ENCODE measurements at regions not wholly inside any gene's neighbourhood (a gene's known extent, or its start where the extent isn't known, plus 50 kb on each side); places are given as distances from the start of the nearest gene placed in this dataset.

GRCh38 chr15:35630985-35631384 is 85.0 kb upstream of the DPH6 start:
- Mint-ChIP-seq H3K27ac (no peak overlapping the region), H3K9me3 (no peaks in the 10 kb centered on the region), H3K4me3 (no peak overlapping the region), H3K27me3 (peaks cover 30% of the 10 kb centered on the region), H3K4me1 (no peaks in the 10 kb centered on the region)
- DNase-seq (no peak), ATAC-seq (no peak)

- H3K9me3 Mint-ChIP-seq = peaks cover 0 to 7% of the 10 kb centered on the region in 2 donors
- H3K4me3 Mint-ChIP-seq = no peak overlapping the region
- peaks cover 48% of the 10 kb centered on the region for H3K27me3 Mint-ChIP-seq
Measured at GRCh38 chr15:35633677-35634076, 87.7 kb upstream of the DPH6 start.

GRCh38 chr15:35646790-35647189 is 100.8 kb upstream of the DPH6 start:
- Mint-ChIP-seq H3K27ac (no peak overlapping the region), H3K4me1 (no peaks in the 10 kb centered on the region), H3K27me3 (peaks cover 11% of the 10 kb centered on the region), H3K4me3 (no peak overlapping the region), H3K9me3 (peaks cover 17 to 21% of the 10 kb centered on the region in 2 donors)
- DNase-seq (no peak), ATAC-seq (no peak)

More at GRCh38 chr15:35633677-35634076, 87.7 kb upstream of the DPH6 start:
- DNase-seq = no peak
- no peaks in the 10 kb centered on the region for H3K4me1 Mint-ChIP-seq
- ATAC-seq = no peak
- H3K27ac Mint-ChIP-seq = no peak overlapping the region

GRCh38 chr15:35647303-35647702 is 101.3 kb upstream of the DPH6 start:
- no peak for DNase-seq
- no peak for ATAC-seq
- no peaks in the 10 kb centered on the region for H3K4me1 Mint-ChIP-seq
- H3K4me3 Mint-ChIP-seq = no peak overlapping the region
- peaks cover 11% of the 10 kb centered on the region for H3K27me3 Mint-ChIP-seq
- no peak overlapping the region for H3K27ac Mint-ChIP-seq
- peaks cover 15 to 16% of the 10 kb centered on the region in 2 donors for H3K9me3 Mint-ChIP-seq

- Mint-ChIP-seq H3K27me3 (peaks cover 19% of the 10 kb centered on the region), H3K4me3 (no peak overlapping the region), H3K9me3 (peaks cover 4 to 10% of the 10 kb centered on the region in 2 donors), H3K27ac (peak overlapping the region in 1 of 2 donors; percentile 64), H3K4me1 (no peaks in the 10 kb centered on the region)
- DNase-seq (no peak), ATAC-seq (no peak)
Measured at GRCh38 chr15:35648941-35649340, 103.0 kb upstream of the DPH6 start.

- Mint-ChIP-seq H3K27me3 (peaks cover 20% of the 10 kb centered on the region), H3K27ac (no peak overlapping the region), H3K9me3 (peaks cover 4 to 10% of the 10 kb centered on the region in 2 donors), H3K4me3 (no peak overlapping the region), H3K4me1 (no peaks in the 10 kb centered on the region)
- no peak for DNase-seq
- ATAC-seq = no peak
Measured at GRCh38 chr15:35649575-35649974, 103.6 kb upstream of the DPH6 start.

- H3K9me3 Mint-ChIP-seq = no peaks in the 10 kb centered on the region
- ATAC-seq = no peak
- no peak overlapping the region for H3K27ac Mint-ChIP-seq
Measured at GRCh38 chr15:35654332-35654731, 108.4 kb upstream of the DPH6 start.

GRCh38 chr15:35657679-35658311 is 111.8 kb upstream of the DPH6 start:
- DNase-seq = peak in 1 of 2 donors; percentile 28
- H3K4me3 Mint-ChIP-seq = peak overlapping the region in 1 of 2 donors; percentile 25
- ATAC-seq = peak; percentile 96
- H3K27ac Mint-ChIP-seq = peak overlapping the region in 1 of 2 donors; percentile 72
- peaks cover 0 to 5% of the 10 kb centered on the region in 2 donors for H3K9me3 Mint-ChIP-seq
- H3K27me3 Mint-ChIP-seq = peaks cover 24% of the 10 kb centered on the region
- H3K4me1 Mint-ChIP-seq = no peaks in the 10 kb centered on the region

More at GRCh38 chr15:35654332-35654731, 108.4 kb upstream of the DPH6 start:
- Mint-ChIP-seq H3K4me1 (no peaks in the 10 kb centered on the region), H3K4me3 (no peak overlapping the region), H3K27me3 (peaks cover 20% of the 10 kb centered on the region)
- no peak for DNase-seq

GRCh38 chr15:35663956-35664355 is 118.0 kb upstream of the DPH6 start:
- peaks cover 0 to 5% of the 10 kb centered on the region in 2 donors for H3K9me3 Mint-ChIP-seq
- no peak for ATAC-seq
- no peaks in the 10 kb centered on the region for H3K4me1 Mint-ChIP-seq
- DNase-seq = no peak
- H3K27me3 Mint-ChIP-seq = peaks cover 16% of the 10 kb centered on the region
- no peak overlapping the region for H3K4me3 Mint-ChIP-seq
- no peak overlapping the region for H3K27ac Mint-ChIP-seq

- no peak overlapping the region for H3K4me3 Mint-ChIP-seq
- peaks cover 0 to 7% of the 10 kb centered on the region in 2 donors for H3K9me3 Mint-ChIP-seq
- no peaks in the 10 kb centered on the region for H3K4me1 Mint-ChIP-seq
- ATAC-seq = no peak
- H3K27me3 Mint-ChIP-seq = peaks cover 25% of the 10 kb centered on the region
- no peak for DNase-seq
- H3K27ac Mint-ChIP-seq = no peak overlapping the region
Measured at GRCh38 chr15:35665896-35666536, 120.1 kb upstream of the DPH6 start.

- Mint-ChIP-seq H3K4me3 (no peak overlapping the region), H3K4me1 (peaks cover 3% of the 10 kb centered on the region), H3K27me3 (peaks cover 24% of the 10 kb centered on the region), H3K27ac (no peak overlapping the region), H3K9me3 (peaks cover 0 to 7% of the 10 kb centered on the region in 2 donors)
- ATAC-seq = no peak
- DNase-seq = no peak
Measured at GRCh38 chr15:35667908-35668307, 121.9 kb upstream of the DPH6 start.

- ATAC-seq (no peak), DNase-seq (no peak)
- peaks cover 28% of the 10 kb centered on the region for H3K27me3 Mint-ChIP-seq
- H3K4me3 Mint-ChIP-seq = no peak overlapping the region
- H3K27ac Mint-ChIP-seq = no peak overlapping the region
- H3K9me3 Mint-ChIP-seq = peaks cover 0 to 7% of the 10 kb centered on the region in 2 donors
- peaks cover 10% of the 10 kb centered on the region for H3K4me1 Mint-ChIP-seq
Measured at GRCh38 chr15:35669021-35669420, 123.1 kb upstream of the DPH6 start.

GRCh38 chr15:35669432-35670045 is 123.6 kb upstream of the DPH6 start:
- ATAC-seq = no peak
- no peak for DNase-seq
- H3K4me1 Mint-ChIP-seq = peaks cover 10% of the 10 kb centered on the region
- no peak overlapping the region for H3K27ac Mint-ChIP-seq
- peaks cover 0 to 7% of the 10 kb centered on the region in 2 donors for H3K9me3 Mint-ChIP-seq
- H3K27me3 Mint-ChIP-seq = peaks cover 28% of the 10 kb centered on the region
- no peak overlapping the region for H3K4me3 Mint-ChIP-seq

- ATAC-seq (no peak), DNase-seq (no peak)
- Mint-ChIP-seq H3K4me3 (no peak overlapping the region), H3K27ac (peak overlapping the region in 1 of 2 donors; percentile 22), H3K9me3 (peaks cover 0 to 7% of the 10 kb centered on the region in 2 donors), H3K4me1 (peaks cover 10% of the 10 kb centered on the region), H3K27me3 (peaks cover 28% of the 10 kb centered on the region)
Measured at GRCh38 chr15:35671197-35671596, 125.2 kb upstream of the DPH6 start.

- Mint-ChIP-seq H3K4me1 (peaks cover 10% of the 10 kb centered on the region), H3K4me3 (no peak overlapping the region), H3K9me3 (peaks cover 0 to 7% of the 10 kb centered on the region in 2 donors), H3K27me3 (peaks cover 28% of the 10 kb centered on the region), H3K27ac (no peak overlapping the region)
- DNase-seq (no peak), ATAC-seq (no peak)
Measured at GRCh38 chr15:35671981-35672380, 126.0 kb upstream of the DPH6 start.

GRCh38 chr15:35673093-35673684 is 127.2 kb upstream of the DPH6 start:
- Mint-ChIP-seq H3K27me3 (peaks cover 28% of the 10 kb centered on the region), H3K4me1 (peaks cover 10% of the 10 kb centered on the region), H3K4me3 (peak overlapping the region; percentile 68 to 71), H3K27ac (peak overlapping the region; percentile 48 to 85), H3K9me3 (peaks cover 0 to 7% of the 10 kb centered on the region in 2 donors)
- DNase-seq (peak in 1 of 2 donors; percentile 11), ATAC-seq (peak; percentile 87)
